B cell (primary cell): ENCODE measurements at regions not wholly inside any gene's neighbourhood (a gene's known extent, or its start where the extent isn't known, plus 50 kb on each side); places are given as distances from the start of the nearest gene placed in this dataset.
"Not testable (repeated sequence)": the region's sequence is repeated elsewhere in the genome, so short reads cannot be mapped to it uniquely, and the experiment has no call there.

Experiments
- ATAC-seq: fragments of 200-7000 bp; cut with Tn5 transposase; one replicate; pipeline ENCODE4 v1.10.0; 2021; ENCODE audit warnings: low read depth, mild to moderate bottlenecking, moderate number of reproducible peaks, moderate library complexity
- CTCF ChIA-PET: fragments of 350-600 bp; sonication (Branson Sonifier 250); formaldehyde crosslinking; loops from one replicate; lab custom pipeline; 2021; ENCODE audit warnings: antibody characterized with exemption, inconsistent platforms; lab: Charles Lee
- POLR2A ChIA-PET: fragments of 350-600 bp; sonication (Branson Sonifier 250); formaldehyde crosslinking; loops from one replicate; lab custom pipeline; 2021; ENCODE audit warnings: antibody characterized with exemption; lab: Charles Lee
- DNase-seq: peaks from one replicate; pipeline ENCODE4 v3.0.0; 2013
- H2AFZ ChIP-seq: 2 replicates; pipeline ENCODE4 v1.6.1; 2012; ENCODE audit warnings: mild to moderate bottlenecking, low read depth, low read length; ENCODE audit not compliant: insufficient read depth, poor library complexity, severe bottlenecking
- H3K27ac ChIP-seq, 2 donors: 1 replicate in 1 of 2; 2 replicates in 1 of 2; pipeline ENCODE4 v1.5.1; 2012 to 2013; ENCODE audit warnings: low read length in 2 of 2, mild to moderate bottlenecking in 2 of 2, moderate library complexity in 1 of 2
- H3K27me3 ChIP-seq, 4 experiments: fragments of 200-600 bp in 1 of 4; sonication (generic) in 1 of 4; replicated peaks in 1 of 4; 1 replicate in 2 of 4; 2 replicates in 2 of 4; pipeline versions ENCODE4 v1.6.1 to v1.7.0; 2013 to 2016; ENCODE audit warnings: low read length in 3 of 4, mild to moderate bottlenecking in 2 of 4, mixed read lengths in 1 of 4, moderate library complexity in 1 of 4; ENCODE audit not compliant: insufficient read depth in 4 of 4, control insufficient read depth in 3 of 4; ENCODE audit errors: control extremely low read depth in 1 of 4
- H3K36me3 ChIP-seq, 2 experiments: replicated peaks in 1 of 2; 1 replicate in 1 of 2; 2 replicates in 1 of 2; pipeline versions ENCODE4 v1.6.1 to v1.7.1; 2013; ENCODE audit warnings: low read length in 1 of 2; ENCODE audit not compliant: insufficient read depth in 2 of 2, control insufficient read depth in 1 of 2; ENCODE audit errors: control extremely low read depth in 1 of 2, extremely low read depth in 1 of 2
- H3K4me1 ChIP-seq, 2 donors: fragments of 200-600 bp in 1 of 2; sonication (generic) in 1 of 2; 1 replicate in 1 of 2; 2 replicates in 1 of 2; pipeline versions ENCODE4 v1.5.1 to v1.6.1; 2013 to 2017; ENCODE audit warnings: low read length in 2 of 2; ENCODE audit not compliant: control insufficient read depth in 2 of 2, insufficient read depth in 2 of 2
- H3K4me2 ChIP-seq: replicated peaks from 2 replicates; pipeline ENCODE3; 2012; ENCODE audit warnings: mild to moderate bottlenecking, low read depth, low read length; ENCODE audit not compliant: poor library complexity, severe bottlenecking
- H3K4me3 ChIP-seq, 5 experiments: fragments of 200-600 bp in 1 of 5; sonication (generic) in 1 of 5; 1 replicate in 3 of 5; 2 replicates in 2 of 5; pipeline versions ENCODE4 v1.5.1 to v1.7.0; 2011 to 2016; ENCODE audit warnings: low read length in 4 of 5, mild to moderate bottlenecking in 4 of 5, low read depth in 2 of 5, control low read depth in 1 of 5, moderate library complexity in 1 of 5; ENCODE audit not compliant: insufficient read depth in 1 of 5; ENCODE audit errors: control extremely low read depth in 1 of 5, extremely low read depth in 1 of 5
- H3K79me2 ChIP-seq: fragments of 200-600 bp; sonication (generic); one replicate; pipeline ENCODE4 v1.6.0; 2016; ENCODE audit warnings: low read length; ENCODE audit not compliant: control insufficient read depth, insufficient read depth
- H3K9ac ChIP-seq: fragments of 200-600 bp; sonication (generic); 2 replicates; pipeline ENCODE4 v1.6.1; 2017; ENCODE audit warnings: mild to moderate bottlenecking, low read length, moderate library complexity
- H3K9me3 ChIP-seq, 3 donors: one replicate each; pipeline versions ENCODE4 v1.6.1 to v1.7.1; 2013; ENCODE audit warnings: low read length in 2 of 3; ENCODE audit not compliant: control insufficient read depth in 2 of 3, insufficient read depth in 1 of 3; ENCODE audit errors: control extremely low read depth in 1 of 3
- H4K20me1 ChIP-seq: 2 replicates; pipeline ENCODE4 v1.6.0; 2012; ENCODE audit warnings: mild to moderate bottlenecking, low read length; ENCODE audit not compliant: insufficient read depth, control insufficient read depth, poor library complexity, severe bottlenecking
- H3K27ac Mint-ChIP-seq: one replicate; pipeline ENCODE4 v1.8.0; 2021; ENCODE audit warnings: mixed read lengths
- H3K27me3 Mint-ChIP-seq: one replicate; pipeline ENCODE4 v1.8.0; 2021; ENCODE audit warnings: mixed read lengths
- H3K4me1 Mint-ChIP-seq: one replicate; pipeline ENCODE4 v1.8.0; 2021; ENCODE audit warnings: mixed read lengths
- H3K4me3 Mint-ChIP-seq: one replicate; pipeline ENCODE4 v1.8.0; 2021; ENCODE audit warnings: mixed read lengths
- H3K9me3 Mint-ChIP-seq: one replicate; pipeline ENCODE4 v1.8.0; 2022; ENCODE audit warnings: mixed read lengths; ENCODE audit not compliant: insufficient read depth
- EZH2 ChIP-seq: IDR thresholded peaks from 2 replicates; pipeline ENCODE4 v1.6.1; 2012; ENCODE audit warnings: borderline replicate concordance, low read depth, mild to moderate bottlenecking, moderate library complexity, low read length; ENCODE audit not compliant: insufficient read depth, poor library complexity, severe bottlenecking
- WGBS: methylation state at CpG from one replicate; pipeline ENCODE4 v1.1.5; 2013; ENCODE audit warnings: missing lambda C conversion rate; ENCODE audit not compliant: insufficient coverage; 5-methylcytosine and 5-hydroxymethylcytosine counted together
- intact Hi-C: fragments of 100-400 bp; cut with micrococcal nuclease; formaldehyde crosslinking; loops from one replicate; pipeline ENCODE4 v1.10.0; 2022
- TF ChIP-seq, protein P1 (sequence below): fragments of 200-600 bp; IDR thresholded peaks from one replicate; pipeline ENCODE4 v1.8.0; 2022; ENCODE audit warnings: antibody characterized with exemption, mild to moderate bottlenecking

DNA sequence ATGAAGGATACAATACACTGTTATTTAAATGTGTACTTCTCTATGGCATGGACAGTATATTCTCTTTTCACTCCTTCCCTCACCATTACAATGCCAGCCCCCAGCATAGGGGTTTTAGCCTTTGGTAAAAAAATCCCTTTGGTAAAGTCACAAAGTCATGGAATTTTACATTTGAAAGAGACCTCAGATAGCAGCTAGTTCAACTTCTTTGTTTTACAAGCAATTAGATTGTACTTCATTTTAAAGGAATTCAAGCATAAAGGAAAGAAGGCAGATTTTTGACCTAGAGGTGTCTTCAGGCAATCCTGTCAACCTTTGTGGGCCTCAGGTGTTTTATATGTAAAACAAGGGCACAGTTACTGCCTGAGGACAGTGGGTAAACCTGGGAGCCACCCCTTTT lies 1188.4 kb upstream of the AUTS2 start:
- no peak overlapping the region for H3K4me2 ChIP-seq
- Mint-ChIP-seq H3K27ac (no peak overlapping the region), H3K9me3 (peaks cover 2% of the 10 kb centered on the region), H3K4me3 (no peak overlapping the region), H3K27me3 (no peaks in the 10 kb centered on the region), H3K4me1 (no peaks in the 10 kb centered on the region)
- no peak overlapping the region for H3K4me3 ChIP-seq
- no peaks in the 10 kb centered on the region for H3K36me3 ChIP-seq
- H2AFZ ChIP-seq, result no peak overlapping the region
- DNase-seq (no peak), ATAC-seq (no peak)
- H4K20me1 ChIP-seq, result no peaks in the 10 kb centered on the region
- H3K79me2 ChIP-seq, result no peaks in the 10 kb centered on the region
- no peaks in the 10 kb centered on the region for H3K4me1 ChIP-seq
- ChIA-PET POLR2A (no interaction called here), CTCF (no interaction called here)
- peaks cover 0 to 3% (median 0%) of the 10 kb centered on the region in 3 donors for H3K9me3 ChIP-seq
- no peak overlapping the region for H3K27ac ChIP-seq
- no peak overlapping the region for H3K9ac ChIP-seq
- TF ChIP-seq, protein P1, sequence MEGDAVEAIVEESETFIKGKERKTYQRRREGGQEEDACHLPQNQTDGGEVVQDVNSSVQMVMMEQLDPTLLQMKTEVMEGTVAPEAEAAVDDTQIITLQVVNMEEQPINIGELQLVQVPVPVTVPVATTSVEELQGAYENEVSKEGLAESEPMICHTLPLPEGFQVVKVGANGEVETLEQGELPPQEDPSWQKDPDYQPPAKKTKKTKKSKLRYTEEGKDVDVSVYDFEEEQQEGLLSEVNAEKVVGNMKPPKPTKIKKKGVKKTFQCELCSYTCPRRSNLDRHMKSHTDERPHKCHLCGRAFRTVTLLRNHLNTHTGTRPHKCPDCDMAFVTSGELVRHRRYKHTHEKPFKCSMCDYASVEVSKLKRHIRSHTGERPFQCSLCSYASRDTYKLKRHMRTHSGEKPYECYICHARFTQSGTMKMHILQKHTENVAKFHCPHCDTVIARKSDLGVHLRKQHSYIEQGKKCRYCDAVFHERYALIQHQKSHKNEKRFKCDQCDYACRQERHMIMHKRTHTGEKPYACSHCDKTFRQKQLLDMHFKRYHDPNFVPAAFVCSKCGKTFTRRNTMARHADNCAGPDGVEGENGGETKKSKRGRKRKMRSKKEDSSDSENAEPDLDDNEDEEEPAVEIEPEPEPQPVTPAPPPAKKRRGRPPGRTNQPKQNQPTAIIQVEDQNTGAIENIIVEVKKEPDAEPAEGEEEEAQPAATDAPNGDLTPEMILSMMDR, result no peak
- no peak for TF ChIP-seq EZH2
- no peaks in the 10 kb centered on the region for H3K27me3 ChIP-seq
- intact Hi-C loops, result no loop called here

DNA sequence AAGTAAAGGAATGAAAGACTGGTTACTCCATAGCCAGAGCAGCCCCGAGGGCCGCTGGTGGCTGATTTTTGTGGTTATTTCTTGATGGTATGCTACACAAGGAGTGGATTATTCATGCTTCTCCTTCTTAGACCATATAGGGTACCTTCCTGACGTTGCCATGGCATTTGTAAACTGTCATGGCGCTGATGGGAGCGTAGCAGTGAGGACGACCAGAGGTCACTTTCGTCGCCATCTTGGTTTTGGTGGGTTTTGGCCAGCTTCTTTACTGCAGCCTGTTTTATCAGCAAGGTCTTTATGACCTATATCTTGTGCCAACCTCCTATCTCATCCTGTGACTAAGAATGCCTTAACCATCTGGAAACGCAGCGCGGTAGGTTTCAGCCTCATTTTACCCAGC lies 1187.6 kb upstream of the AUTS2 start:
- H4K20me1 ChIP-seq, intact Hi-C loops, H3K27ac Mint-ChIP-seq, H3K9me3 Mint-ChIP-seq, H3K4me1 Mint-ChIP-seq, H3K36me3 ChIP-seq, H3K4me3 ChIP-seq, ATAC-seq, H3K79me2 ChIP-seq, H3K27me3 ChIP-seq, H3K9ac ChIP-seq, CTCF ChIA-PET, H3K27ac ChIP-seq, DNase-seq, H3K27me3 Mint-ChIP-seq, H3K4me3 Mint-ChIP-seq, POLR2A ChIA-PET, H3K4me1 ChIP-seq, H3K9me3 ChIP-seq, H3K4me2 ChIP-seq, H2AFZ ChIP-seq: not testable (repeated sequence)
- WGBS, result 97% methylated on average over 9 of the region's 11 CpGs
